ENCODE measurements at regions not wholly inside any gene's neighbourhood (a gene's known extent, or its start where the extent isn't known, plus 50 kb on each side); places are given as distances from the start of the nearest gene placed in this dataset.

DNA sequence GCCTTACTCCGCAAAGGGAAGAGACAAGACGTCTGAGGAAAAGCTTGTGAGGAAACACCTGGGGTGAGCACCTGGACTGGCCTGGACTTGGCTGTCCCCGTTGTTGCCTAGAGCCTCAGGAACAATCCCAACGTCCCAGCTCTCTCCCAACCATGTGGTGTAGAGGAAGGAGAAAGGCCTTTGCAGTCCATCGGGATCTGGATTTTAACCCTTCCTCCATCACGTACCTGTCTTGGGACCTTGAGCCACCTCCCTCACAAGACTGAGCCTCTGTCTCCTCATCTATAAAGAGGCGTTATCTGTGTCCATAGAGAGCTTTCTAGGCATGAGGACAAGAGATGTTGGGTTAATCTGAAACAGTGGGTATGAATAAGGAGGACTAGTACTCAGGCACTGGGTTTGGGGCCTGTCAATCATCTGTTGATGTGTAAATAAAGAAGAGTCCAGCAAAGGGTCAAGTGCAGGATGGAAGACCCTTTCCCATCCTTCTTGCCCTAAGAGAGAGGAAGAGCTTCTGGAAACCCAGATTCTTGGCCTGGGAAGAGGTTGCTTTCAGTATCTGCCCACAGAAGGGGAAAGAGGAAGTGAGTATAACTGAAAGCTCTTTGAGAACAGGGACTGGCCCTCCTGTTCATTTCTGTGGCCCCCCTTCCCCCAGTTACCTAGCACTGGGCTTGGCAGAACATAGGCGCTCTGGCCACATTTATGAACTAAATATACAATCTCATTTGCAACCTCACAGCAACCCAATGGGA is 137.1 kb downstream of the PJA1 start:
- ATAC-seq = peak; percentile 55
- H3K4me1 Mint-ChIP-seq (ENCODE audit: low read depth) = no peaks in the 10 kb centered on the region
- peak; percentile 4 for DNase-seq
- H3K9me3 Mint-ChIP-seq = no peaks in the 10 kb centered on the region
- ChIA-PET CTCF (no interaction called here), POLR2A (no interaction called here)
- H3K4me3 Mint-ChIP-seq = no peak overlapping the region
- TF ChIP-seq, protein P1, sequence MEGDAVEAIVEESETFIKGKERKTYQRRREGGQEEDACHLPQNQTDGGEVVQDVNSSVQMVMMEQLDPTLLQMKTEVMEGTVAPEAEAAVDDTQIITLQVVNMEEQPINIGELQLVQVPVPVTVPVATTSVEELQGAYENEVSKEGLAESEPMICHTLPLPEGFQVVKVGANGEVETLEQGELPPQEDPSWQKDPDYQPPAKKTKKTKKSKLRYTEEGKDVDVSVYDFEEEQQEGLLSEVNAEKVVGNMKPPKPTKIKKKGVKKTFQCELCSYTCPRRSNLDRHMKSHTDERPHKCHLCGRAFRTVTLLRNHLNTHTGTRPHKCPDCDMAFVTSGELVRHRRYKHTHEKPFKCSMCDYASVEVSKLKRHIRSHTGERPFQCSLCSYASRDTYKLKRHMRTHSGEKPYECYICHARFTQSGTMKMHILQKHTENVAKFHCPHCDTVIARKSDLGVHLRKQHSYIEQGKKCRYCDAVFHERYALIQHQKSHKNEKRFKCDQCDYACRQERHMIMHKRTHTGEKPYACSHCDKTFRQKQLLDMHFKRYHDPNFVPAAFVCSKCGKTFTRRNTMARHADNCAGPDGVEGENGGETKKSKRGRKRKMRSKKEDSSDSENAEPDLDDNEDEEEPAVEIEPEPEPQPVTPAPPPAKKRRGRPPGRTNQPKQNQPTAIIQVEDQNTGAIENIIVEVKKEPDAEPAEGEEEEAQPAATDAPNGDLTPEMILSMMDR (IDR thresholded peaks at IDR 0.05) = no peak
- H3K27ac Mint-ChIP-seq = no peak overlapping the region
- H3K36me3 Mint-ChIP-seq (ENCODE audit: low read depth) = no peaks in the 10 kb centered on the region
- H3K27me3 Mint-ChIP-seq = no peaks in the 10 kb centered on the region
- intact Hi-C loops (cut with micrococcal nuclease) = no loop called here

DNA sequence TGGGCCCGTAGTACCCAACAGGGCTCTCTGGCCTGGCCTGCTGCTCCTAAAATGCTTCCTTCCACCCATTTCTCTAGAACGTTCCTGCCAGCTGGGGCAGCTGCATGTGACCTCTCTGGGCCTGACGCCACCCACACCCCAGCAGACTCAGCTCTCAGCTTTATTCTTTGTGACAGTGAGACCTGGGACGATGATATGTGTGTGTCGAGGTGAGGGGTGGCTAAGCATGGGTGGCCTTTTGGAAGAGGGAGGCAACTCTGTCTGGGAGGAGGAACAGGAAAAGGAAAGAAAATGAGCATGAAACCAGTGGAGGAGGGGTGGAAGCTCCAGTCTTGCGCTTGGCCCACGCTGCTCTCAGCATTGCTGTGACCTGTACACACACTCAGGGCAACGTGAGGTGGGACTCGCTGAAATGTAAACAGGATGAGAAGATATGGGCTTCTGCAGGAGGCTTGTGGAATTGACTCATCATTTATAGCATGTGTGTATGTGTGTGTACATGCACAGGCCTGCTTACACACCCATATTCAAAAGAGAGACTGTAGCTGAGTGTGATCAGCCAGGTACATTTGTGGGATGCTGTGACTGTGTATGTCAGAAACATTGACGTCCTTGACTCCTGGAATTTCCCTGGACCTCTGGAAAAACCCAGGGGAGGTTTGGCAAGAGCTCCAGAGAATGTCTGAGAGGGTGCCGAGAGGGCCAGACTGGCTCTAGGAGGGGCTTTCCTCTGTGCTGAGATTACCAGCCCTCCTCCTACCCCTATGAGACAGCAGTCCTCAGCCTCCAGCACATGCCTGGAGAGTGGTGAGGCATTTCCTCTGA is 137.9 kb downstream of the PJA1 start:
- Mint-ChIP-seq H3K36me3 (ENCODE audit: low read depth) (no peaks in the 10 kb centered on the region), H3K9me3 (no peaks in the 10 kb centered on the region), H3K27me3 (no peaks in the 10 kb centered on the region), H3K4me3 (no peak overlapping the region), H3K4me1 (ENCODE audit: low read depth) (no peaks in the 10 kb centered on the region), H3K27ac (no peak overlapping the region)
- intact Hi-C loops (cut with micrococcal nuclease) = no loop called here
- DNase-seq = no peak
- ChIA-PET POLR2A (no interaction called here), CTCF (no interaction called here)
- no peak for ATAC-seq
- TF ChIP-seq, protein P1 (IDR thresholded peaks at IDR 0.05) = no peak

DNA sequence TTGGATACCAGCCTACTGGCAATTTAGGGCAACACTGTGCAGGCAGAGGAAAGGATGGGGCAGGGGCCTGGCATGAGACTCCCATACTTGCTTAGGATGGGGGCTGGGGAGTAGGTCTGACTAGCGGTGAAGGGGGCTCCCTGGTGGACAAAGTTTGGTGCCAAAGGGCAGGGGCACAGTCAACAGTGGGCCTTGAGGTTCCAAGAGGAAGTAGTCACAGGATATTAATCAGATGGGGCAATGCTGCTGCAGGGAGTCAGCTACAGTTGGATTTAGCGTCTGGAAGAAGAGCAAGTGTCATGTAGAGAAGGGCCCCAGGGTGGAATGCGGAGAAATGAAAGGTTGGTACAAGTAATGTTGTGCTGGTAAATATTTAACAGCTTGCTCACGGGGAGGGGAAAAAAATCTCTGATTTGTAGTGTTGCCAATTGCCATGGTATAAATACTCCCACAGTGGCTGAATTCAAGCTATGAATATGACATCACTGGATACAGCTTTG is 139.4 kb downstream of the PJA1 start:
- H3K36me3 Mint-ChIP-seq (ENCODE audit: low read depth) = no peaks in the 10 kb centered on the region
- ATAC-seq = no peak
- ChIA-PET POLR2A (interaction anchor here (0.6 kb wide), 1 partner anchor 773 kb away, joined by 3 read pairs; no protein-coding TSS in a partner anchor), CTCF (no interaction called here)
- no peak overlapping the region for H3K27ac Mint-ChIP-seq
- TF ChIP-seq, protein P1 (IDR thresholded peaks at IDR 0.05) = no peak
- H3K4me3 Mint-ChIP-seq = no peak overlapping the region
- intact Hi-C loops (cut with micrococcal nuclease) = no loop called here
- H3K27me3 Mint-ChIP-seq = no peaks in the 10 kb centered on the region
- H3K4me1 Mint-ChIP-seq (ENCODE audit: low read depth) = no peaks in the 10 kb centered on the region
- no peak for DNase-seq
- no peaks in the 10 kb centered on the region for H3K9me3 Mint-ChIP-seq

DNA sequence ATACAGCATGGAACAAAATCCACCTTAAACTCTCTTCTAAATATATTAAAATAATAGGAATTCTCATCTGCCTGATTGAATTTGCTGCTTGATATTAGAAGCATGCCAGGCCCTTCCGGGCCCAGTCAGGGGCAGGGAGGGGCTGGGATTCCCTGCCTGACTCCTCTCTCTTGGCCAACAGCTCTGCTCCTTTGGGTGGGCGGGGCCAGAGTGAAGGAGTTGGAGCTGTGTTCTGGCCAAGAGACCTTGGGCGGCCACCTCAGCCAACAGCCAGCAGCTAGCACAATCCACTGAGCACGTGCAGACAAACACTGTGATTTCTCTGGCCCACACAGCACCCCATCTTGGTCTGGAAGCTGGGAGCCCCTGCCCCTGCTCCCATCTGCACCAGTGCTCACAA is 140.3 kb downstream of the PJA1 start:
- CTCF ChIA-PET = no interaction called here
- TF ChIP-seq, protein P1 (IDR thresholded peaks at IDR 0.05) = no peak
- H3K27ac Mint-ChIP-seq = no peak overlapping the region
- intact Hi-C loops (cut with micrococcal nuclease) = no loop called here
- H3K4me1 Mint-ChIP-seq (ENCODE audit: low read depth) = no peaks in the 10 kb centered on the region
- no peaks in the 10 kb centered on the region for H3K36me3 Mint-ChIP-seq (ENCODE audit: low read depth)
- ATAC-seq = no peak
- no peaks in the 10 kb centered on the region for H3K9me3 Mint-ChIP-seq
- H3K4me3 Mint-ChIP-seq = no peak overlapping the region
- no peak for DNase-seq
- POLR2A ChIA-PET = no interaction called here
- no peaks in the 10 kb centered on the region for H3K27me3 Mint-ChIP-seq

DNA sequence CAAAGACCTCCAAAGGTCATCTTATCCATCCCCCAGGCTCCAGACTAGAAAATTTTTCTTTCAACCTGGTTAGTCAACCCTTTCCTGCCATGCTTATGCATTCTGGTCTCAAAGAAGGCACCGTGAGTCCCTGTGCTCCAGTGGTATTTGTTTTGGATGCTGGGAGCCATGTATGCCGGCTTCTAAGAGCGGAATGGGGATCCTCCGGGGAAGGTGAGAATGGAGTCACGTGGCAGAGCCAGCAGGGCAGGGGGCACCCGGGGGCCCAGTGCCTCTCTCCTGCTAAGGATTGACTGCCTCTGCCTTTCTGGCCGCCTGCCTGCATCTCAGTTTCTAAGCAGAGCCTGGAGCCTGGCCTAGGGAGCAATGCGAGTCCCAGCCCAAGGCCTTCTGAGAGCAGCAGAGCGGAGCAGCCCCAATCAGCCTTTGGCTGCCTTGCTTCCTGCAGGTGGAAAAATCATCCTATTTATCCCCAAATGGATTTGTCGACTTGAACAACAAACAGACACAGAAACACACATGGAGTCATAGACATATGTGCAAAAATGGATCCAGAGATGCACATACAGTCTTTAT is 141.0 kb downstream of the PJA1 start:
- CTCF ChIA-PET = no interaction called here
- Mint-ChIP-seq H3K4me1 (ENCODE audit: low read depth) (no peaks in the 10 kb centered on the region), H3K36me3 (ENCODE audit: low read depth) (no peaks in the 10 kb centered on the region), H3K27me3 (no peaks in the 10 kb centered on the region), H3K27ac (no peak overlapping the region), H3K4me3 (no peak overlapping the region), H3K9me3 (no peaks in the 10 kb centered on the region)
- POLR2A ChIA-PET = no interaction called here
- TF ChIP-seq, protein P1 (IDR thresholded peaks at IDR 0.05) = no peak
- DNase-seq = no peak
- intact Hi-C loops (cut with micrococcal nuclease) = no loop called here
- ATAC-seq = no peak

Data from activated CD8-positive, alpha-beta T cell treated with anti-CD3 and anti-CD28 coated beads for 36 hours (primary cell).